HEK293 (cell line): ENCODE measurements at regions not wholly inside any gene's neighbourhood (a gene's known extent, or its start where the extent isn't known, plus 50 kb on each side); places are given as distances from the start of the nearest gene placed in this dataset.
A peak's percentile ranks its signal among the peaks of the same experiment; 100 is the strongest.

Source experiments
- CTCF ChIA-PET: fragments of 350-600 bp; formaldehyde crosslinking; extraction: SDS; loops from one replicate; lab custom pipeline; 2021; ENCODE audit warnings: antibody characterized with exemption; lab: Yijun Ruan, JAX
- POLR2A ChIA-PET: fragments of 300-600 bp; formaldehyde crosslinking; extraction: SDS; loops from one replicate; lab custom pipeline; 2020; ENCODE audit warnings: antibody characterized with exemption, inconsistent platforms; lab: Yijun Ruan, JAX
- H3K27ac ChIP-seq: fragments of 200-500 bp; sonication (Bioruptor generic); 2 replicates; pipeline ENCODE4 v1.5.1; 2014; ENCODE audit warnings: low read depth, low read length, control low read depth, inconsistent platforms; ENCODE audit errors: extremely low read depth
- H3K36me3 ChIP-seq, 2 experiments: fragments of 200-500 bp in 1 of 2; sonication (Bioruptor generic) in 1 of 2; 1 replicate in 1 of 2; 2 replicates in 1 of 2; pipeline ENCODE4 v1.5.1; 2014 to 2017; ENCODE audit warnings: inconsistent platforms in 2 of 2, low read length in 2 of 2; ENCODE audit not compliant: control insufficient read depth in 2 of 2, insufficient read depth in 1 of 2
- H3K4me1 ChIP-seq: fragments of 200-500 bp; sonication (Bioruptor generic); 2 replicates; pipeline ENCODE4 v1.5.1; 2014; ENCODE audit warnings: mild to moderate bottlenecking, low read length, inconsistent platforms; ENCODE audit not compliant: control insufficient read depth, insufficient read depth
- H3K4me3 ChIP-seq: 2 replicates; pipeline ENCODE4 v1.5.1; 2011; ENCODE audit warnings: low read depth, mild to moderate bottlenecking, control low read depth, low read length, moderate library complexity
- H3K9me3 ChIP-seq: fragments of 200-500 bp; sonication (Bioruptor generic); 2 replicates; pipeline ENCODE4 v1.5.1; 2014; ENCODE audit warnings: low read depth, low read length, inconsistent platforms; ENCODE audit not compliant: control insufficient read depth, insufficient read depth
- GLI2 ChIP-seq: fragments of 450-650 bp; formaldehyde crosslinking; IDR thresholded peaks from 2 replicates; pipeline ENCODE4; 2017; ENCODE audit warnings: missing biosample characterization, missing genetic modification characterization, low read depth, borderline replicate concordance
- GLIS1 ChIP-seq: fragments of 450-650 bp; formaldehyde crosslinking; IDR thresholded peaks from 2 replicates; pipeline ENCODE4 v1.5.1; 2016; ENCODE audit warnings: missing biosample characterization, missing genetic modification characterization
- HOXA7 ChIP-seq: sonication (generic); formaldehyde crosslinking; IDR thresholded peaks from 2 replicates; pipeline ENCODE4 v1.8.1; 2022; ENCODE audit warnings: missing genetic modification reagents, borderline replicate concordance
- HOXC10 ChIP-seq: sonication (generic); formaldehyde crosslinking; IDR thresholded peaks from 2 replicates; pipeline ENCODE4 v1.8.1; 2023; ENCODE audit warnings: mild to moderate bottlenecking, missing genetic modification reagents
- SCRT2 ChIP-seq: fragments of 450-650 bp; formaldehyde crosslinking; IDR thresholded peaks from 2 replicates; pipeline ENCODE4 v1.5.1; 2016; ENCODE audit warnings: missing biosample characterization, missing genetic modification characterization
- SP7 ChIP-seq: fragments of 450-650 bp; formaldehyde crosslinking; IDR thresholded peaks from 2 replicates; pipeline ENCODE4 v1.5.1; 2016; ENCODE audit warnings: missing biosample characterization, missing genetic modification characterization
- YY1 ChIP-seq: fragments of 450-650 bp; formaldehyde crosslinking; IDR thresholded peaks from 2 replicates; pipeline ENCODE4 v1.5.1; 2018; ENCODE audit warnings: missing biosample characterization, missing genetic modification characterization
- ZBTB10 ChIP-seq: fragments of 450-650 bp; formaldehyde crosslinking; IDR thresholded peaks from 2 replicates; pipeline ENCODE4 v1.5.1; 2016; ENCODE audit warnings: missing biosample characterization, missing genetic modification characterization
- ZBTB20 ChIP-seq: fragments of 450-650 bp; formaldehyde crosslinking; IDR thresholded peaks from 2 replicates; pipeline ENCODE4 v1.5.1; 2016; ENCODE audit warnings: missing biosample characterization, missing genetic modification characterization
- ZBTB26 ChIP-seq: fragments of 450-650 bp; formaldehyde crosslinking; optimal IDR thresholded peaks from 2 replicates; pipeline ENCODE3; 2016; ENCODE audit warnings: missing biosample characterization, mild to moderate bottlenecking, missing genetic modification characterization
- ZFP41 ChIP-seq: fragments of 450-650 bp; formaldehyde crosslinking; IDR thresholded peaks from 2 replicates; pipeline ENCODE4 v1.5.1; 2016; ENCODE audit warnings: missing biosample characterization, missing genetic modification characterization, borderline replicate concordance
- ZNF121 ChIP-seq: fragments of 450-650 bp; formaldehyde crosslinking; IDR thresholded peaks from 2 replicates; pipeline ENCODE4 v1.5.1; 2016; ENCODE audit warnings: missing biosample characterization, missing genetic modification characterization
- ZNF248 ChIP-seq: fragments of 450-650 bp; formaldehyde crosslinking; IDR thresholded peaks from 2 replicates; pipeline ENCODE4 v1.5.1; 2017; ENCODE audit warnings: missing biosample characterization, missing genetic modification characterization
- ZNF426 ChIP-seq: fragments of 450-650 bp; formaldehyde crosslinking; IDR thresholded peaks from 2 replicates; pipeline ENCODE4 v1.5.1; 2017; ENCODE audit warnings: missing biosample characterization, missing genetic modification characterization, mild to moderate bottlenecking, inconsistent platforms, moderate library complexity
- ZNF449 ChIP-seq: fragments of 450-650 bp; formaldehyde crosslinking; IDR thresholded peaks from 2 replicates; pipeline ENCODE4 v1.5.1; 2017; ENCODE audit warnings: missing biosample characterization, mild to moderate bottlenecking, missing genetic modification characterization, moderate library complexity
- ZNF529 ChIP-seq: fragments of 450-650 bp; formaldehyde crosslinking; IDR thresholded peaks from 2 replicates; pipeline ENCODE4 v1.5.1; 2017; ENCODE audit warnings: missing genetic modification characterization, missing biosample characterization; ENCODE audit not compliant: insufficient replicate concordance
- ZNF610 ChIP-seq: fragments of 450-650 bp; formaldehyde crosslinking; IDR thresholded peaks from 2 replicates; pipeline ENCODE4 v1.5.1; 2016; ENCODE audit warnings: missing biosample characterization, missing genetic modification characterization, borderline replicate concordance
- ZNF629 ChIP-seq: fragments of 450-650 bp; formaldehyde crosslinking; IDR thresholded peaks from 2 replicates; pipeline ENCODE4 v1.5.1; 2017; ENCODE audit warnings: missing biosample characterization, missing genetic modification characterization
- ZNF776 ChIP-seq: fragments of 450-650 bp; formaldehyde crosslinking; IDR thresholded peaks from 2 replicates; pipeline ENCODE4 v1.5.0; 2017; ENCODE audit warnings: missing biosample characterization, missing genetic modification characterization, borderline replicate concordance
- TF ChIP-seq, protein P1 (sequence below): fragments of 450-650 bp; formaldehyde crosslinking; IDR thresholded peaks from 2 replicates; pipeline ENCODE4 v1.5.1; 2016; ENCODE audit warnings: missing biosample characterization, missing genetic modification characterization

DNA sequence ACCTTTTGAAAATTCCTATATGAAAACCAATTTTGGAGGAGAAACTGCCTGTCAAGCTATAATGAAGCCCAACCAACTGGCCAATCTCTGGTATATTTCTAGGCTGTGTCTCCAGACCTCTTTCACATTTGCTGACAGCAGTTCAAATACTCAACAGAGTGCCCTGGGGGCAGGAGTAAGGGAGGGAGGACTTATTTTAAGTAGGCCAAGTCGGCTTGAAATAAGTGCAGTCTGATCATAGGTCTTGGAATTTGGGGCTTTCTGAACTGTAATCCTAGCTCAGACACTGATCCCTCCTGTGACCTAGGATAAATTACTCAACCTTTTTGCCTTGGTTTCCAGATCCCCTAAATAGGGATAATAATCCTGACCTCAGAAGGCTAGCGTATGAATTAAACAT is 59.4 kb upstream of the SLC7A11 start:
- H3K4me3 ChIP-seq: no peak overlapping the region
- no peaks in the 10 kb centered on the region for H3K9me3 ChIP-seq
- TF ChIP-seq ZNF449 (tag by site-specific recombination) (peak; percentile 23; the same call in 1 of the 2 replicates), HOXA7 (CRISPR knock-in tag) (no peak), SCRT2 (tag by site-specific recombination) (no peak), ZBTB10 (tag by site-specific recombination) (no peak)
- ChIA-PET POLR2A (no interaction called here), CTCF (interaction anchor here (0.7 kb wide), 1 partner anchor 259 kb away, joined by 3 read pairs; no protein-coding TSS in a partner anchor)
- H3K36me3 ChIP-seq: no peaks in the 10 kb centered on the region
- H3K4me1 ChIP-seq: no peaks in the 10 kb centered on the region
- H3K27ac ChIP-seq: no peak overlapping the region

DNA sequence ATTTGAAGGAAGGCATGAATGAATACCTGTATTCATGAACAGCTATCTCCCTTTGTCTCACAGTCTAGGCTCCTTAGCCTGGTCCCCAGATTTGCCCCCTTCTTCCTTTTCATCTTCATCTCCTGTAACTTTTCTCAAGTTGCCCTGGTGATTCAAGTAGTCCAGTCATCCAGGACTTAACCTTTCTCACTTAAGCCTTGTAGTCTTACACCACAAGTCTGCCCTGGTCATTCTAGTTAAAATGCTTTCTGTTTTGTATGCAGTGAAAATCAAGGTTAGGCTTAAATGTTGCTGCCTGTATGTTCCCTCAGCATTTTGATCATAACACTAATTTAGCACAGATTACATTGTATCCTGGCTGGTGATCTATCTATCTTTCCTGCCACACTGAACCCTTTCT is 58.5 kb upstream of the SLC7A11 start:
- POLR2A ChIA-PET: no interaction called here
- CTCF ChIA-PET: no interaction called here
- no peak overlapping the region for H3K27ac ChIP-seq
- TF ChIP-seq ZNF426 (tag by site-specific recombination) (no peak), SP7 (tag by site-specific recombination) (no peak)
- TF ChIP-seq, protein P1, sequence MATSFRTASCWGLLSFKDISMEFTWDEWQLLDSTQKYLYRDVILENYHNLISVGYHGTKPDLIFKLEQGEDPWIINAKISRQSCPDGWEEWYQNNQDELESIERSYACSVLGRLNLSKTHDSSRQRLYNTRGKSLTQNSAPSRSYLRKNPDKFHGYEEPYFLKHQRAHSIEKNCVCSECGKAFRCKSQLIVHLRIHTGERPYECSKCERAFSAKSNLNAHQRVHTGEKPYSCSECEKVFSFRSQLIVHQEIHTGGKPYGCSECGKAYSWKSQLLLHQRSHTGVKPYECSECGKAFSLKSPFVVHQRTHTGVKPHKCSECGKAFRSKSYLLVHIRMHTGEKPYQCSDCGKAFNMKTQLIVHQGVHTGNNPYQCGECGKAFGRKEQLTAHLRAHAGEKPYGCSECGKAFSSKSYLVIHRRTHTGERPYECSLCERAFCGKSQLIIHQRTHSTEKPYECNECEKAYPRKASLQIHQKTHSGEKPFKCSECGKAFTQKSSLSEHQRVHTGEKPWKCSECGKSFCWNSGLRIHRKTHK: no peak
- H3K4me1 ChIP-seq: no peaks in the 10 kb centered on the region
- H3K36me3 ChIP-seq: no peaks in the 10 kb centered on the region
- H3K9me3 ChIP-seq: no peaks in the 10 kb centered on the region
- no peak overlapping the region for H3K4me3 ChIP-seq

GRCh38 chr4:138299881-138300280 is 57.7 kb upstream of the SLC7A11 start:
- ChIA-PET CTCF (interaction anchor here (0.7 kb wide), 2 partner anchors 11 to 110 kb away, joined by 3 read pairs; no protein-coding TSS in a partner anchor), POLR2A (no interaction called here)
- Histone ChIP-seq H3K9me3 (no peaks in the 10 kb centered on the region), H3K36me3 (no peaks in the 10 kb centered on the region), H3K27ac (no peak overlapping the region), H3K4me1 (no peaks in the 10 kb centered on the region), H3K4me3 (no peak overlapping the region)
- TF ChIP-seq YY1 (tag by site-specific recombination) (no peak), ZNF629 (tag by site-specific recombination) (no peak), ZNF776 (tag by site-specific recombination) (no peak), ZNF529 (tag by site-specific recombination) (no peak), ZFP41 (no peak)

GRCh38 chr4:138298866-138299265 is 56.7 kb upstream of the SLC7A11 start:
- Histone ChIP-seq H3K9me3 (no peaks in the 10 kb centered on the region), H3K4me1 (no peaks in the 10 kb centered on the region), H3K27ac (no peak overlapping the region), H3K36me3 (no peaks in the 10 kb centered on the region), H3K4me3 (no peak overlapping the region)
- POLR2A ChIA-PET: no interaction called here
- CTCF ChIA-PET: no interaction called here
- TF ChIP-seq ZBTB20 (tag by site-specific recombination): no peak
- TF ChIP-seq ZNF610 (tag by site-specific recombination): no peak
- no peak for TF ChIP-seq ZNF121
- no peak for TF ChIP-seq ZBTB26 (tag by site-specific recombination)
- no peak for TF ChIP-seq YY1 (tag by site-specific recombination)
- TF ChIP-seq HOXC10: no peak
- no peak for TF ChIP-seq GLIS1 (tag by site-specific recombination)
- no peak for TF ChIP-seq ZNF248 (tag by site-specific recombination)
- TF ChIP-seq GLI2 (tag by site-specific recombination): no peak
- TF ChIP-seq ZNF529 (tag by site-specific recombination): no peak
